Lower leg skin (tissue), 4 donors: ENCODE measurements at regions not wholly inside any gene's neighbourhood (a gene's known extent, or its start where the extent isn't known, plus 50 kb on each side); places are given as distances from the start of the nearest gene placed in this dataset.

Experiments used
- DNase-seq, 2 donors: peaks; one replicate each; pipeline ENCODE4 v3.0.0-alpha.2; 2019; ENCODE audit warnings: low spot score in 2 of 2
- H3K4me3 ChIP-seq: fragments of 200-600 bp; sonication (generic); 2 replicates; pipeline ENCODE4 v1.5.1; 2017; ENCODE audit warnings: mild to moderate bottlenecking, low read depth; ENCODE audit not compliant: poor library complexity, severe bottlenecking
- CTCF ChIP-seq, 3 donors: fragments of 450-650 bp; IDR thresholded peaks; one replicate each; pipeline ENCODE4 v1.5.1; 2016; ENCODE audit warnings: antibody characterized with exemption in 3 of 3, mild to moderate bottlenecking in 3 of 3, moderate library complexity in 2 of 3
- POLR2A ChIP-seq, 2 donors: fragments of 450-650 bp; IDR thresholded peaks; one replicate each; pipeline ENCODE4 v1.6.1; 2016 to 2017; ENCODE audit warnings: antibody characterized with exemption in 2 of 2, mild to moderate bottlenecking in 1 of 2, moderate library complexity in 1 of 2
- WGBS, 2 donors: methylation state at CpG; one replicate each; pipeline ENCODE4 v1.1.5; 2018; 5-methylcytosine and 5-hydroxymethylcytosine counted together
- intact Hi-C: fragments of 100-400 bp; cut with DNase I; formaldehyde crosslinking; loops from one replicate; pipeline ENCODE4 v1.15.0; 2023; ENCODE audit warnings: low total_unique reads

GRCh38 chr5:35513612-35514011 is 104.1 kb upstream of the SPEF2 start:
- no peak for DNase-seq
- intact Hi-C loops: no loop called here
- H3K4me3 ChIP-seq: no peak overlapping the region
- TF ChIP-seq CTCF (IDR thresholded peaks at IDR 0.05) (no peak), POLR2A (IDR thresholded peaks at IDR 0.05) (no peak)
- 72 to 74% methylated on average over 1 of the region's 1 CpG for WGBS, 2 donors

GRCh38 chr5:35502206-35502605 is 115.5 kb upstream of the SPEF2 start:
- no peak for TF ChIP-seq CTCF (IDR thresholded peaks at IDR 0.05)
- whole genome bisulfite sequencing, 2 donors: 74 to 82% methylated on average over 4 of the region's 4 CpGs

GRCh38 chr5:35488791-35489190 is 128.9 kb upstream of the SPEF2 start:
- no peak for TF ChIP-seq CTCF (IDR thresholded peaks at IDR 0.05)
- no peak for TF ChIP-seq POLR2A (IDR thresholded peaks at IDR 0.05)
- no peak overlapping the region for H3K4me3 ChIP-seq
- 75 to 77% methylated on average over 3 of the region's 3 CpGs for WGBS, 2 donors
- intact Hi-C loops: no loop called here
- no peak for DNase-seq

More at GRCh38 chr5:35502206-35502605, 115.5 kb upstream of the SPEF2 start:
- no peak for DNase-seq
- intact Hi-C loops: no loop called here
- no peak overlapping the region for H3K4me3 ChIP-seq

GRCh38 chr5:35488055-35488454 is 129.6 kb upstream of the SPEF2 start:
- intact Hi-C loops: no loop called here
- TF ChIP-seq POLR2A (IDR thresholded peaks at IDR 0.05) (no peak), CTCF (IDR thresholded peaks at IDR 0.05) (no peak)
- no peak overlapping the region for H3K4me3 ChIP-seq

GRCh38 chr5:35487233-35488025 is 130.2 kb upstream of the SPEF2 start:
- TF ChIP-seq POLR2A (IDR thresholded peaks at IDR 0.05): no peak
- no peak for TF ChIP-seq CTCF (IDR thresholded peaks at IDR 0.05)
- intact Hi-C loops: no loop called here
- H3K4me3 ChIP-seq: no peak overlapping the region
- WGBS, 2 donors: 54 to 70% methylated on average over 5 of the region's 5 CpGs
- no peak for DNase-seq

More at GRCh38 chr5:35488055-35488454, 129.6 kb upstream of the SPEF2 start:
- 49 to 53% methylated on average over 1 of the region's 1 CpG for WGBS, 2 donors
- DNase-seq: no peak

GRCh38 chr5:35485487-35485886 is 132.2 kb upstream of the SPEF2 start:
- TF ChIP-seq CTCF (IDR thresholded peaks at IDR 0.05): no peak
- no peak for TF ChIP-seq POLR2A (IDR thresholded peaks at IDR 0.05)
- intact Hi-C loops: no loop called here

More at GRCh38 chr5:35485487-35485886, 132.2 kb upstream of the SPEF2 start:
- no peak overlapping the region for H3K4me3 ChIP-seq
- DNase-seq: no peak
